ENCODE measurements at regions not wholly inside any gene's neighbourhood (a gene's known extent, or its start where the extent isn't known, plus 50 kb on each side); places are given as distances from the start of the nearest gene placed in this dataset.
A peak's percentile ranks its signal among the peaks of the same experiment; 100 is the strongest.
"Not testable (repeated sequence)": the region's sequence is repeated elsewhere in the genome, so short reads cannot be mapped to it uniquely, and the experiment has no call there.

DNA sequence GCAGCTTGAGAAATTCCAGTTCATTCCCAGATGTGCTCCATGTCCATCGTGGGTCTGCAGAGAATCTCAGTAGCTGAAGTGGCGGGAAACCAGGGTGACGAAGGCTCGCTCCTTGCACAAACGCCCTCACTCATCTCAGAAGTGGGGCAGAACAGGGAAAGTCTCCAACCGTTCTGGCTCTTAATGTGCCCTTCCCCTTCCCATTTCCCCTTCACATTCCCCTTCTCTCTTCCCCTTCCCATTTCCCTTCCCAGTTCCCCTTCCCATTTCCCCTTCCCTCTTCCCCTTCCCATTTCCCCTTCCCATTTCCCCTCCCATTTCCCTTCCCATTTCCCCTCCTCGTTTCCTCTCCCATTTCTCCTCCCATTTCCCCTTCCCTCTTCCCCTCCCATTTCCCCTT, 108.5 kb downstream of the OLFM1 start:
- DNase-seq: not testable (repeated sequence)

DNA sequence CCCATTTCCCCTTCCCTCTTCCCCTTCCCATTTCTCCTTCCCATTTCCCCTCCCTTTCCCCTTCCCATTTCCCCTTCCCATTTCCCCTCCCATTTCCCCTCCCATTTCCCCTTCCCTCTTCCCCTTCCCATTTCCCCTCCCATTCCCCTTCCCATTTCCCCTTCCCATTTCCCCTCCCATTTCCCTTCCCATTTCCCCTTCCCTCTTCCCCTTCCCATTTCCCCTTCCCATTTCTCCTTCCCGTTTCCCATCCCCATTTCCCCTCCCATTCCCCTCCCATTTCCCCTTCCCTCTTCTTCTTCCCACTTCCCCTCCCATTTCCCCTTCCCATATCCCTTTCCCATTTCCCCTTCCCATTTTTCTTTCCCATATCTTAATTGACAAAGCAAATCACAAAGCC, 109.0 kb downstream of the OLFM1 start:
- no peak for DNase-seq

DNA sequence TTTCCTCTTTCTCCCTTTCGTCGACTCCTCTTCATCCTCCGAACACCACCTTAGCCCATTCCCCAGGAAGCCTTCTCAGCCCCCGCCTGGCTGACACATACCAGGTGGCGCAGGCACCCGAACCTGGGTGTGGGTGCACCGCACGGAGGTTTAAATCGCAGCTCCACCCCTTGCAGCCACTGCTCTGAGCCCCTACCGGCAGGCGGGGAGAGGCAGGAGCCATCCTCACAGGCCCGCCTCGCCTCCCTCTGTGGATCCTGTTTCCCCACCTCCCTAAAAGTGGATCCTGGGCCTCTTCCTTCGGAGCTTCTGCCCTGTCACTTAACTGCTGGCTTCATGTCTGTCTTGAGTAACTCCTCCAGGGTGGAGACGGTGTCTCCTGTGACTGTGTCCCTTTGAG, 110.7 kb downstream of the OLFM1 start:
- DNase-seq: no peak

DNA sequence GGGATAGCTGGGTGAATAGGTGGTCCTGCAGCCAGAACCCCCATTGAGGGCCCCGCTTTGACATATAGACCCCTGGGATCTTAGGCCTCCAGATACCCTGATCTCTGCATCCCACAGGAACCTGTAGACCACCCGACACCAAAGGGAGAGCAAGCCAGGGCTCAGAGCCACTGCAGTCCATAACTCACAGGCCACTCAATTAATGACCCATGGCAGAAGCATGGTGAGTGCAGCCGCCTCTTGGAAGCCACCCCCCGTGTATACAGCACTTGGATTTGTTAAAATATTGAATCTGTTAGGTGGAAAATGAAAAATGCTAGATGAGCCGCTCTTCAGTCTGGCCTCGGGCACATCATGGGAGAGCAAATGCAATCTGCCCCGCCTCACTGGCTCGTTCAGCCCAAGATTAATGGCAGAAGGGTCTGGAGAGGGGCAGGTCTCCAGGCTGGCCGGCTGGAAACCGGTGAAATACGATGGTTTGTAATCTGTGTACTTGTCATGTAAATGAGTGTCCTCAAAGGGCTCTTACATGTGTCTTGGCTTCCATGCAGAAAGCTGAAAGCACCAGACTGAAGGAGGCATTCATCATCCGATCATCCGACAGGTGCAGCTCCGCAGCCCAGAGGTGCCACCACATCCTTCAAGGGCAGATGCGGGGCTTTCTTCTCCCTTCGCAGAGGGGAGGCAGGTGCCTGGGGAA, 111.3 kb downstream of the OLFM1 start:
- DNase-seq: peak in 3 of 56 donors; percentile 13 to 35 (median 27)

DNA sequence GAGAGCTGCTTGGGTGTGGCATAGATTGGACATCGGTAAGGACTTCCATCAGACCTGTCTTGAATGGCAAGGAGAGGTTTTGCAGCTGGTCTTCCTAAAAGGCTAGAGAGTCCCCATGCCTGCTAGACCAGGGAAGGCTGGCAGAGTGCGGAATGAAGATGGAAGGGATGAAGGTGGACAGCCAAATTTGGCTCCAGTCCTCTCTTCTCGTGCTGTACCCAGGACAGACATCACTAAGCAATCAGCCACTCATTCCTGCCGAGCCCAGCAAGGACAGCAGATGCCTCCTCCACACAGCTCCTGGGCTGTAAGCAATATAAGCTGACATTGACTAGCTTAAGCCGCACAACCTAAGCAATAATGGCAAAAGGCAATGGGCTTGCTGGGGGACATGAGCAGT, 112.0 kb downstream of the OLFM1 start:
- no peak for DNase-seq

DNA sequence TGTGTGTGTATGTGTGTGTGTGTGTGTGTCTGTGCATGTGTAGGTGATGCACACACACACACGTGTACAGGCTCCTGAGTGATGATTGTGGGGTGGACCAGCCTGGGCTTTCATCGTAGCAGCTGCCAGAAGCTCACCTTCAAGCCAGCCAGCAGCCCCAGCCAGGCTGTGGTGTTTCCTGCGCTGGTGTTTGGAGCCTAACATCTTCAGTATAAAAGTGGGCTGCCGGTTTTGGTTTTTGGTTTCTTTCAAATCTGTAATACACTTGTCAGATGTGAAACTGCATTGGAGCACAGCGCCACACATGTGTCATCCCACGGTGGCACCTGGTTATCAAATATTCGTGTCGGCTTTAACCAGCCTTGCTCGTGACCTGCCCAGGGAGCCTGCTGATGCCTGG, 114.2 kb downstream of the OLFM1 start:
- DNase-seq: no peak

DNA sequence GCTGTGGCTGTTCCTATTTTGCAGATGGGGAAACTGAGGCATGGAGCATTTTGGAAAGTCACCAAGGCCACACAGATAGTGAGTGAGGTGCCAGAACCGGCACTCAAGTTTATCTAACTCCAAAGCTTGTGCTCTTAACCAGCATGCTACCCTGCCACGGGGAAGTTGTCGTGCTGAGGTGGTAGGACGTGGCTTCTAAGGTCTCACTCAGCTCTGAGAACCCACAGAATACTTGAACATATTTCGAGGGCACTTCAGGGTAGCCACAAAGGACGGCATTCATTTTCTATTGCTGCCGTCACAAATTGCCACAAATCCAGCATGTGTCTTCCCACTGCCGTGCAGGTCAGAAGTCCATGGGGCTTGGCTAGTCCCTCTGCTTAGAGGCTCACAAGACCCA, 116.7 kb downstream of the OLFM1 start:
- DNase-seq: no peak

DNA sequence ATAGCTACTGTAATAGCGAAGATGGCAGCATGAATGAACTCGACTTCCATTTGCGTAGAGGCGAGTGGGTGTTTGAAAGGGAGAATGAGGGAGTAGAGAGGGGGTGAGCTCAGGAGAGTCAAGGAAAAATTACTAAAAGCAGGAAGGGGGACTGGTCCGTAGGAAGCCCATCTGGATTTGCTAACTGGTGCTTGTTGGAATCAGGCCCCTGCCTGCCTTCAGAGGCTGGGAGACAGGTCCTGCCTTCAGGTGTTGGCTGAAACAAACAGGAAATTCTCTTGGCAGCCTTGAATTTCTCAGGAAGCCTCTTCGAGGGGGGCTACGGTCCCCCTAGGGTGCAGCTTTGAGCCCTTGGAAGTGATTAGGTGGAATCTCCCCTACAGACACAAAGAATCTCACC, 121.7 kb downstream of the OLFM1 start:
- no peak for DNase-seq

DNA sequence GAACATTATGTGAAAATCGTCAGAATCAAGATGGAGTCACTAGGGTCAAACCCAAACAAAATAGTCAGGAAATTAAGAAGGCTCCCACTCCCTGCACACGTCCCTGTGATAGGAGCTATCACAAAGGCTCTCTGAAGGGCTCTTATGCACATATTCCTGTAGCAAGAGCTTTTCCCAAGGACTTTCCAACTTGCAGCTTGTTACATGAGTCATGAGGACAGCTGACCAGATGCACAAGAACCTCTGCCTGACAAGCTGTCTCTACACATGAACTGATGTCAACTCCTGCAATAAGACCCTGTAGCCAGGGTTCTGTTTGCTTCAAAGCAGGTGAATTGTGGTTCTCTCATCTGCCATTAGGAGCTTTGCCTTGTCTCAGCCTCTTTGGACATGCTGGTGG, 122.4 kb downstream of the OLFM1 start:
- DNase-seq: no peak

DNA sequence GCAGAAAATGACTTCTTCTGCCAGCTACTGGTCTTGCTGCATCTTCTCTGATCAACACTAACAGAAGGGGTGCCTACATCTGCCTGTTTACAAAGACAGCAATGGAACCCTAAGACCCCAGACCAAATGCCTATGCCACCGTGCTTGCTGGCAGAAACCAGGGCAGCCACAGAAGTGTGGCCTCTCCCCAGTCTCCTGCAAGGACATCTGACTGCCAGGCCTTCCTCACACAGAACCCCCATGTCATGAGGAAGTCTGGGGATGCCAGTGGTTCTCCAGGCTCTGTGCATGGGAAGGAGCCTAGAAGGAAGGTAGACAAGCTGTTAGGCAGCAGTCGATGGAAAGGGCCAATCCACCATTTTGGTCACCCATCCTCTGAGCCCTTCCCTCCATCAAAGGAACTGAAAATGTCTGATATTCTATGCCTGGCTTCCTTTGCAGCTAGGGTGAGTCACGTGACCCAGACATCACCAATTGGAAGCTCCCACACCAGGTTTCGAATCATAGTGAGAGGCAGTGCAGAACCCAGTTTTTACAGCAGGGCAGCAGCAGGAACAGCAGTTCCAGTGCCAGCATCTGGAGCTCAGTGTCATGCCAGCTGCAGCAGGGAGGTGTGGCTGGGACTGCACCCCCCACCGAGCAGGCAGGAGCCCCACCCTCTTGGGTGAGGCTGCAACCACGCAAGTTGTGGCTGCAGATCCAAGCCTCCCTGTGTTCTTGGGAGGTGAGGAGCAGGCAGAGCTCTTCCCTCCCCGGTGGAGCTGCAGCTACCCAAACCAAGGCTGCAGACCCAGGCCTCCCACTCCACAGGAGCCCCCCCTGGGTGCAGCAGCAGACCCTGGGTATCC, 123.4 kb downstream of the OLFM1 start:
- DNase-seq: no peak

DNA sequence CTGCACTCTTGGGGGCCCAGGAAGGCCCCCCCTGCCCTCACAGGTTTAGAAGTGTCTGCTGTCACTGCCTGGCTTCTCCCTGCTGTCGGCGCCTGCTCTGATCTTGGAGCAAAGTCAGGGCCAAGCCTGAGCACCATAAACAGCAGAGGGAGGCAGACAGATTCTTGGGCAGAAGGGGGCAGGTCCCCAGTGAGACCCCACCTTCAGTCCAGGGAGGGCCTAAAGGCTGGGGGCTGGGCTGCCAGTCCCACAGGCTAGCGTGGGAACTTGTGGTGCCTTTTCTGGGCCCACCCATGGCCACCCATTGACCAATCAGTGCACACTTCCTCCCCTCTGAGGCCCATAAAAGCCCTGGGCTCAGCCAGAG, 124.0 kb downstream of the OLFM1 start:
- no peak for DNase-seq

DNA sequence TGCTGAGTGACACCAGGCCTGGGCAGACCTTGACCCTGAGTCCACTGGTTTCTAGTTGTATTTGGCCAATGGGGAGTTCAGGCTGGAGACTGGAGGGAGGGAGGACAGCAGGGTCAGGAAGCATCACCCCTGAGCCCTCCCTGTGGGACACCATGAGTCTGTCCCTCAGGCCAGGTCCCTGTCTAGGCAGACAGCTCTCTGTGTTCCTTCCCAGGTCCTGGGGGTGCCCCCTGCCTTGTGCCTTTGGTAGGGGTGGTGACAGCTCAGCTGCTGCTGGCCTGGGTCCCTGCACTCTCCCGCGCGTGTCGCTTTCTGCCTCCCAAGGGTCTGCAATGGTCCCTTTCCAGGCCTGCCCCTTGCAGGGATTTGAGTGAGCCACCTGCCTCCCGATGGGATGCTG, 125.5 kb downstream of the OLFM1 start:
- DNase-seq: no peak

DNA sequence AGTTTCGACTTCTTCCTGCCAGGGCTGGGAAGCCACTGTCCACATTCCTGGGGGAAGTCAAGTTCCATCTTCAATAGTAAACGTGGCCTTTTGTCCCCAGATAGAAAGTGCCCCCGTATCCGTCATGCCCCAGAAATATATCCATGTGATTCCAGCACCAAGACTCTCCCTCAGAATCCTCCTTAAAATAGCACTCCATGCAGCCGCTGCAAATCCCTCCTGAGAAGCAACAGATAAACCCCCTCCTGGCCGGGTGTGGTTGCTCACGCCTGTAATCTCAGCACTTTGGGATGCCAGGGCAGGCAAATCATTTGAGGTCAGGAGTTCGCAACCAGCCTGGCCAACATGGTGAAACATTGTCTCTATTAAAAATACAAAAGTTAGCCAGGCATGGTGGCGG, 126.1 kb downstream of the OLFM1 start:
- no peak for DNase-seq

DNA sequence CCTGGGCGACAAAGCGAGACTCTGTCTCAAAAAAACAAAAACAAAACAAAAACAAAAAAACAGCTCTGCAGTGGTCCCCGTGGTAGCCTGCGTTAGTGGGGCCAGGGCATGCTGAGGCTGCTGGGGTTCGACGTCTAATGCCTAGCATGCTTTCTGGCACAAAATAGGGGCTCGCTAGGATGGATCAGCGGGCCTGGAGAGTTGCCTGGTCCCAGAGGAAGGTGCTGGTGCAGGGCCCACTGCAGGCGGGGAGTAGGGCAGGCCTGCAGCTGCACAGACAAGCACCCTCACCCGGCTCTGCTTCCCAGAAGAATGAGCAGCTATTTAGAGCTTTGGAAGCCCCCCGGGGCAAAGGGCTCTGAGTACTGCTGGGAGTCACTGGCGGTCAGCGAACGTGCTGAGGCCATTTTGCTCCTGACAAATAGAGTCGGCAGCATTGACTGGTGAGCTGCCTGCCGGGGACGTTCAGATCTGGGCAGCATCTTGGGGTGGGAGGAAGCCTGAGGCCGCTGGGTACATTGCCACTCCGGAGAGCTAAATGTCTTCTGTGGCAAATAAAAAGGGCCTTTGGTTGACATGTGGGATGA, 126.7 kb downstream of the OLFM1 start:
- DNase-seq: no peak

DNA sequence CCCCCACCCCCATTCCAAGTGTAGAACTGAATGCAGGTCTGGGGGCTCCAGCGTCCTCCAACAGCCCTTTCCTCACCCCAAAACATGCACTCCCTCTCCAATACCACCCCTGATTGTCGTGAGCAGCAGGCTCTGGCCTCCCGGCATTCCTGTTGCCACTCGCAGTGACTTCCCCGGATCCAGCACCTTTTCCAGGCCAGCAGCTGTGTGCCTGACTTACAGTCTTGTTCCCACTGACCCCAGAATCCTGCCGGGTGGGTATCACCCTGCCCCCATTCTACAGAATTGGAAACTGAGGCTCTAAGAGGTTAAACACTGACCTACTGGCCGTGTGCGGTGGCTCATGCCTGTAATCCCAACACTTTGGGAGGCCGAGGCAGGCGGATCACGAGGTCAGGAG, 127.2 kb downstream of the OLFM1 start:
- no peak for DNase-seq

DNA sequence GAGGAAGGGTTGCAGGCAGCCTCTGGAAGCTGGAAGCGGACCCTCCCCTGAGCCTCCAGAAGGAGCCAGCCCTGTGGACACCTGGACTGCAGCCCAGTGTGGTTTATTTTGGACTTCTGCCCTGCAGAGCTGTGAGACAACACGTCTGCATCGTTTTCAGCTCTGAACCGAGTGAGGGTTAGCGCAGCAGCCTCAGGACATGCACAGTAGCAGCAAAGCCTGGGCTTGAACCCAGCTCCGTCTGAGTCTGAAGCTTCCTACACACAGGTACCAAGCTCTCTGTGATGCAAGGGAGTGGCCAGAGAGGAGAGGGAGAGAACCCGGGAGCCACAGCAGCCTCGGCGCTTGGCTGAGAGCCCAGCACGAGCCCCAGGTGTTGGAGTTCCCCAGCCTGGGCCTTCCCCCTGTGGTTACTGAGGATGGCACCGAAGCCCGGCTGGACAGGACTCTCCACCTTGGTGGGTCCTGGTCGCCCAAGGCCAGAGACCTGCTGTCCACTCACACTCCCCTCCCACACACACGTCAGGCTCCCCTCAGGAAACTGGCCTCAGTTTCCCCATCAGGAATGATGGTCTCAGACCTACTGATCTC, 128.2 kb downstream of the OLFM1 start:
- no peak for DNase-seq

DNA sequence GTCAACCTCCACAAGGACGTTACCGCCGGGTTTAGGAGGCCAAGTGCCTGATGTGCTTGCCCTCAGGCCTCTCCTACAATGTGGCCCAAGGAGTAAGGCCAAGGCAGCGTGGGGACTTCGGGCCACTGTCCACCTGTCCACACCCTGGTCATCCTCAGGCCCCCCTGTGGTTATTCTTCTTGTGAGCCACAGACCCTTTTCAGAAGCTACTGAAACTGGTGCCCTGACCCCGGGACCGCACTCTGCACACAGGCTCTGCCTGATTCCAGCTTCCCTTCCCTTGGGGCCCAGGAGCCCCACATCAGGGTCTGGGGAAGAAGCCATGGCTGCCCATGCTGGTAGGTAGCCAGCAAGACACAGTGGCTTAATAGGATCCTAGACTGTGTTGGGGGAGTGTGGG, 128.8 kb downstream of the OLFM1 start:
- no peak for DNase-seq

DNA sequence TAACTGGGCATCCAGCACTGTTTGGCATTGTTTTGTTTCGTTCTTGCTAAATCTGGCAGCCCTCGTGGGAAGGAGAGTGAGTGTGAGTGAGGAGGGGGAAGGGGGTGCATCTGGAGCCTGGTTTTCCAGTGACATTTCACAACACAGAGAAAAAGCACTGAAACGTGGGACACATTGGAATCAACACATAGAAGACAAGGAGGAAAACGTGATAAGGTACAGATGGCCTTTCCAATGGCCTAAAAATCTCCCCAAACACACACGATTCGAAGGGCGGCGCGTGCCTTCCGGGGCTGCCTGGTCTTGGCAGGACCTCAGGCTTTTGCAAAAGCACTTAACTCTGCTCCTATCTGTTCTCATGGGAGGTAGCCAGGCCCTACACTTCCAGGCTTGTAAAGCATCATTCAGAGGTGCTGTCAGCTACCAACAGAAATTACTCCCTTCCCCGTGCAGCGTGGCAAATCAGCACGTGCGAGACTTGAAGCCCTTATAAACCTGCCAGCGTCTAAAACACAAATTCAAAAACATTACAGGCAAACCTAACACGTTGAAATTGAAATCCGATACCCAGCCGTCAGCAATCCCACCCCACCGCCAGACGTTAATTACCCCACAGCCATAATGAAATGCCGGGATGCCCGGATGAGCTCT, 129.4 kb downstream of the OLFM1 start:
- DNase-seq: no peak

DNA sequence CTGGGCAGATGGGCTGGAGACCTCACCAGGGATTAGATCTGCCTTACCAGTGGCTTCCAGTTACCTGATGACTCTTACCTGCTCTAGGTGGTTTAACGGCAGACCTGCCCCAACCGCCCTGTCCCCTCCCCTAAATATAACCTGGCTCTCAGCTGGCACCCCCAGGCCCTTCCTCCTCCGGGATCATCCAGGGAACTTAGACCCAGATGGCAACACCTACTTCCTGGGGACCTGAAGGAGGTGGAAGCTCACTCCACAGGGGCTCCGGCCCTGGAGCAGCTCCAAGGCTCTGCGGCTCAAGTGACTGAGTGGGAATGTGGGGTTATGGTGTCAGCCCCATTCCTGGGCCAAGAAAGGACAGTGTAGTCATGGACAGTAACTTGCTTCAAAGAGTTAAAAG, 130.4 kb downstream of the OLFM1 start:
- DNase-seq: no peak

DNA sequence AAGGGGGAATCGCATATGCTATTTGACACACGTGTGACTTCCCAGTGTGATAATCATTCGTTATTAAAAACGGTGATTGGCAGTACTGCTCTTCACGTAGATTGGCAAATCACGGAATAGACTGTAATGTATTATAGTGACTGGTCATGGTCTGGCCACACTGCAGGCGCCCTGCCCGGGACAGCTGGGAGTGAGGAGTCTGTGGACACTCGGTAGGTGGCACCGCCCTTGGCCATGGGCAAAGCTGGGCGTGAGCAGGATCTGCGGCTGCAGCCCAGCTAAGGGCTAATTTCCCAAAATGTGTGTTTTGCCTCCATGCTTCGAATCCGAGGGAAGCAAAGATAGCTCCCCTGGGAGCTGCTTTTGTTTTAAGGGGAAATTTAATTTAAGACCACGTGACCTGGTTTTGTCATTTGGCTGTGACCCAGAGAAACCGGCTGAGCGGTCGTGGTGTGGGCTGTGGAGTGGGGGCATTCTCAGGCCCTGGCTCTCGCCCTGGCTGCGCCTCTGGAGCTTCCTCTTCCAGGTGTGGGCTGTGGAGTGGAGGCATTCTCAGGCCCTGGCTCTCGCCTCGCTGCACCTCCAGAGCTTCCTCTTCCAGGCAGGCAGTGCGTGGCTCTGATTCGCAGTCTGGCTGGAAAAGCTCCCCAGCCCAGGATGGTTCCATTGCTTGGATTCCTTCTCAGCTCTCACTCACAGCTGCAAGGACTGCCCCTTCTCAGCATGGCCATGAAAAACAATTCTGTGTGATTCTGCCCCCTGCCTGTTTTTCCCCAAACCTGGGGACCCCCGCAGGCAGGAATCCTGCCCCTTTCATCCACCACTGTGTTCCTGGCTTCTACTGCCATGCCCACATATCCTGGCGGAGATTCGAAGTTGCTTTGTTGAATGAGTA, 131.1 kb downstream of the OLFM1 start:
- DNase-seq: no peak
